ENCODE measurements at regions not wholly inside any gene's neighbourhood (a gene's known extent, or its start where the extent isn't known, plus 50 kb on each side); places are given as distances from the start of the nearest gene placed in this dataset.
A peak's percentile ranks its signal among the peaks of the same experiment; 100 is the strongest.

- TF ChIP-seq NBN (IDR thresholded peaks at IDR 0.05) (peak; percentile 76), SRF (IDR thresholded peaks at IDR 0.05; ENCODE audit: low read depth in 2 of 2, low read length in 2 of 2) (peak in 1 of 2 experiments; percentile 49; a peak in 2 of 4 replicates), NR2C2 (IDR thresholded peaks at IDR 0.05; ENCODE audit: borderline replicate concordance, control insufficient read depth, insufficient read length, low read depth) (no peak)
These were observed 158.8 kb downstream of the DEPDC1B start for GRCh38 chr5:60540856-60541805.
